ENCODE measurements at regions not wholly inside any gene's neighbourhood (a gene's known extent, or its start where the extent isn't known, plus 50 kb on each side); places are given as distances from the start of the nearest gene placed in this dataset.

GRCh38 chr16:66287926-66288325, 78.6 kb upstream of the CDH5 start:
- no peaks in the 10 kb centered on the region for H4K20me1 ChIP-seq (ENCODE audit: insufficient read depth, low read length)
- ATAC-seq (ENCODE audit: low read depth): no peak
- no peak overlapping the region for H4K5ac ChIP-seq (ENCODE audit: low read depth, low read length)
- no peaks in the 10 kb centered on the region for H3K4me1 ChIP-seq (ENCODE audit: control insufficient read depth, insufficient read depth, low read length)
- H2AFZ ChIP-seq (replicated peaks; ENCODE audit: low read length, poor library complexity): no peak overlapping the region
- no peak overlapping the region for H3K14ac ChIP-seq (replicated peaks; ENCODE audit: low read depth, low read length)
- H3K79me1 ChIP-seq (ENCODE audit: low read depth in 1 of 2, low read length in 2 of 2): no peaks in the 10 kb centered on the region
- no peak overlapping the region for H3K4ac ChIP-seq (ENCODE audit: low read depth, low read length)
- H4K8ac ChIP-seq (ENCODE audit: low read depth in 2 of 2, low read length in 2 of 2): no peak overlapping the region
- ChIA-PET CTCF (no interaction called here), POLR2A (ENCODE audit: unreplicated experiment) (no interaction called here)
- no peak overlapping the region for H3K4me3 ChIP-seq (ENCODE audit: insufficient read depth, low read depth, low read length)
- H3K56ac ChIP-seq (ENCODE audit: extremely low read depth, insufficient read depth, low read length): no peak overlapping the region
- H2AK5ac ChIP-seq (ENCODE audit: low read depth, low read length): no peak overlapping the region
- dilution Hi-C loops (cut with HindIII; ENCODE audit: low sequenced_read_pairs, unreplicated experiment): no loop called here
- no peak overlapping the region for H2BK15ac ChIP-seq (ENCODE audit: low read depth, low read length)
- intact Hi-C loops (cut with micrococcal nuclease): no loop called here
- TF ChIP-seq ELK1 (IDR thresholded peaks at IDR 0.05; ENCODE audit: borderline replicate concordance, low read depth, low read length) (no peak), CEBPB (IDR thresholded peaks at IDR 0.05; ENCODE audit: low read depth, low read length) (no peak), RAD21 (IDR thresholded peaks at IDR 0.05; ENCODE audit: low read length) (no peak), MAZ (IDR thresholded peaks at IDR 0.05; ENCODE audit: borderline replicate concordance, low read depth, low read length) (no peak), USF2 (IDR thresholded peaks at IDR 0.05; ENCODE audit: low read depth, low read length) (no peak), RFX5 (IDR thresholded peaks at IDR 0.05; ENCODE audit: low read depth, low read length) (no peak), CHD1 (IDR thresholded peaks at IDR 0.05; ENCODE audit: low read depth, low read length) (no peak), MXI1 (IDR thresholded peaks at IDR 0.05; ENCODE audit: borderline replicate concordance, low read depth, low read length) (no peak), RCOR1 (IDR thresholded peaks at IDR 0.05; ENCODE audit: insufficient replicate concordance, low read length) (no peak), FOS (IDR thresholded peaks at IDR 0.05; ENCODE audit: low read depth, low read length) (no peak), NFE2L2 (IDR thresholded peaks at IDR 0.05; ENCODE audit: low read depth, low read length) (no peak), BHLHE40 (IDR thresholded peaks at IDR 0.05; ENCODE audit: low read depth, low read length) (no peak), MAFK (IDR thresholded peaks at IDR 0.05; ENCODE audit: low read depth, low read length) (no peak), CTCF (conservative IDR thresholded peaks at IDR 0.05; ENCODE audit: low read depth, low read length) (no peak), POLR2A (IDR thresholded peaks at IDR 0.05; ENCODE audit: low read depth, low read length) (no peak), SMC3 (IDR thresholded peaks at IDR 0.05; ENCODE audit: low read depth, low read length) (no peak)
- peaks cover 15% of the 10 kb centered on the region for H3K27me3 ChIP-seq (ENCODE audit: control insufficient read depth, insufficient read depth, low read length)
- no peaks in the 10 kb centered on the region for H3K9me3 ChIP-seq (ENCODE audit: control insufficient read depth, insufficient read depth, low read length)
- H3K9me1 ChIP-seq (ENCODE audit: insufficient read depth, low read length): no peaks in the 10 kb centered on the region
- DNase-seq: no peak
- H3K36me3 ChIP-seq (ENCODE audit: control insufficient read depth, insufficient read depth, low read length): no peaks in the 10 kb centered on the region
- in situ Hi-C loops (cut with MboI; ENCODE audit: low sequenced_read_pairs): no loop called here
- BruUV-seq (replicated peaks): no TSS peak
- WGBS, 2 experiments (ENCODE audit: extremely low coverage in 2 of 2, insufficient read length in 1 of 2): no CpG with 5 or more reads among the region's 2 CpGs
- H2BK5ac ChIP-seq (ENCODE audit: low read depth, low read length, poor library complexity, severe bottlenecking): no peak overlapping the region
- H3K18ac ChIP-seq (ENCODE audit: low read depth, low read length): no peak overlapping the region
- H3K27ac ChIP-seq (ENCODE audit: insufficient read depth, low read length): no peak overlapping the region
- H2AK9ac ChIP-seq (replicated peaks; ENCODE audit: low read depth, low read length, poor library complexity): no peak overlapping the region
- H4K91ac ChIP-seq (ENCODE audit: insufficient read depth, low read depth, low read length): no peak overlapping the region
- H3K4me2 ChIP-seq (ENCODE audit: low read depth, low read length): no peak overlapping the region
- no peak overlapping the region for H3K23ac ChIP-seq (ENCODE audit: low read depth, low read length)
- no peak overlapping the region for H3K9ac ChIP-seq (ENCODE audit: low read depth, low read length)
- H2BK120ac ChIP-seq (ENCODE audit: low read depth, low read length): no peak overlapping the region
- H2BK20ac ChIP-seq (ENCODE audit: low read depth, low read length): no peak overlapping the region
